OCI-LY3 (cell line): ENCODE measurements at regions not wholly inside any gene's neighbourhood (a gene's known extent, or its start where the extent isn't known, plus 50 kb on each side); places are given as distances from the start of the nearest gene placed in this dataset.

Experiments
- CTCF ChIP-seq: fragments of 200-600, 300-600 bp; sonication (generic); IDR thresholded peaks from 2 replicates; pipeline ENCODE4 v1.5.1; 2014; ENCODE audit warnings: antibody characterized with exemption, low read length, low read depth
- EZH2phosphoT487 ChIP-seq: fragments of 200-600 bp; shearing (Covaris generic); IDR thresholded peaks from 2 replicates; pipeline ENCODE4 v1.6.1; 2018; ENCODE audit warnings: antibody characterized with exemption, mixed run types, low read depth

- TF ChIP-seq CTCF = no peak
- no peak for TF ChIP-seq EZH2phosphoT487
Measured at GRCh38 chr3:522888-523287, 326.3 kb downstream of the CHL1 start.
